ENCODE measurements at regions not wholly inside any gene's neighbourhood (a gene's known extent, or its start where the extent isn't known, plus 50 kb on each side); places are given as distances from the start of the nearest gene placed in this dataset. TPM values are rescaled to one million over a fixed set of nuclear protein-coding genes. Genes with fewer than 3 reads are reported as not detected.

Small RNA genes in the stretch of these regions (small RNA-seq; reads per million reads assigned to genes)
- gene AL355309.1, result not detected

All from hematopoietic multipotent progenitor cell (in vitro differentiated cells).